ENCODE measurements at regions not wholly inside any gene's neighbourhood (a gene's known extent, or its start where the extent isn't known, plus 50 kb on each side); places are given as distances from the start of the nearest gene placed in this dataset.

DNA sequence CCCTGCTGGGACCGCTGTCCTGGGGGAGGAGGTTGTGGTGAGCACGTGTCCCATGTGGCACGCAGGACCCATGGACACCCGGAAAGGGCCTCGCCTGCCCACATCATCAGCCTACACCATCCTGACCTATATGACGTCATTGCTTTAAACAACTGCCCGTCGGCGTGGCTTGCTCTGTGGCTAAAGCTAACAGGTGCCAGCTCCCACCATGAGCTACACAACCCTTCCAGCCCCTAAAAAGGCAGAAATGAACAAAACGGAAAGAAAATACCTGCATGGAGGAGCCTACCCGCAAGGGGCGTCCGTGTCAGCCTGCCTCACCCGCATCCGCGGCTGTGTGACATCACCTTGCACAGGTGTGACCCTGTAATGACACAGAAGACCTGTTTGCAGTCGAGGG, 481.8 kb downstream of the BRD1 start:
- TF ChIP-seq POLR2A (IDR thresholded peaks at IDR 0.05): no peak
- TF ChIP-seq CTCF (IDR thresholded peaks at IDR 0.05 in 8 of 11, conservative IDR thresholded peaks at IDR 0.05 in 3 of 11): no peak

Data from spleen (tissue), 7 donors.